C4-2B (cell line): ENCODE measurements at regions not wholly inside any gene's neighbourhood (a gene's known extent, or its start where the extent isn't known, plus 50 kb on each side); places are given as distances from the start of the nearest gene placed in this dataset.

ENCODE experiments used
- CTCF ChIP-seq: fragments of 450-650 bp; conservative IDR thresholded peaks from 2 replicates; pipeline ENCODE4 v1.5.1; 2017; ENCODE audit warnings: mild to moderate bottlenecking
- ZFX ChIP-seq: fragments of 450-650 bp; IDR thresholded peaks from 2 replicates; pipeline ENCODE4 v1.6.1; 2017

GRCh38 chr6:137779982-137780381 lies 87.1 kb upstream of the TNFAIP3 start:
- no peak for TF ChIP-seq CTCF
- TF ChIP-seq ZFX, result no peak
